NCI-H82 (cell line): ENCODE measurements at regions not wholly inside any gene's neighbourhood (a gene's known extent, or its start where the extent isn't known, plus 50 kb on each side); places are given as distances from the start of the nearest gene placed in this dataset.

Experiments used
- DNase-seq: peaks from one replicate; lab custom pipeline; 2025; lab: John Stamatoyannopoulos, UW

DNA sequence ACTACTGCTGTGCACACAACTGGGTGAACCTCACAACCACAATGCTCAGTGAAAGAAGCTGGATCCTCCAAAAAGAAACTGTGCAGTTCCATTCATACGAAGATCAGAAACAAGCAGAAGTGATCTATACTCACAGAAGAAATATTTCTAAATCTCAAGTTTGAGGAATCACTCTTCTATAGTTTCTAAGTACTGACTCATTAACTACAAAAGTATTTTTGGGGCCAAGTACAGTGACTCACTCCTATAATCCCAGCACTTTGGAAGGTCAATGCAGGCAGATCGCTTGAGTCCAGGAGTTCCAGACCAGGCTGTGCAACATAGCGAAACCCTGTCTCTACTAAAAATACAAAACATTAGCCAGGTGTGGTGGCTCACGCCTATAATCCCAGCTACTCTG lies 51.3 kb upstream of the RELL1 start:
- DNase-seq: no peak
